Left ventricle myocardium inferior (tissue), 1 donor: ENCODE measurements at regions not wholly inside any gene's neighbourhood (a gene's known extent, or its start where the extent isn't known, plus 50 kb on each side); places are given as distances from the start of the nearest gene placed in this dataset.
A peak's percentile ranks its signal among the peaks of the same experiment; 100 is the strongest.

Experiments used
- DNase-seq: peaks from one replicate; pipeline ENCODE4 v3.0.0-alpha.2; 2020
- H3K27ac ChIP-seq: fragments of 200-600 bp; replicated peaks from 2 replicates; pipeline ENCODE4 v1.8.0; 2021
- H3K27me3 ChIP-seq: fragments of 200-600 bp; 2 replicates; pipeline ENCODE4 v1.8.0; 2021; ENCODE audit warnings: low read depth
- H3K36me3 ChIP-seq: fragments of 200-600 bp; 2 replicates; pipeline ENCODE4 v1.8.0; 2021
- H3K4me1 ChIP-seq: fragments of 200-600 bp; 2 replicates; pipeline ENCODE4 v1.8.0; 2021
- H3K4me3 ChIP-seq: fragments of 200-600 bp; 2 replicates; pipeline ENCODE4 v1.8.0; 2021; ENCODE audit warnings: mild to moderate bottlenecking, moderate library complexity
- H3K9me3 ChIP-seq: fragments of 200-600 bp; replicated peaks from 2 replicates; pipeline ENCODE4 v1.8.0; 2021
- intact Hi-C: fragments of 100-400 bp; cut with micrococcal nuclease; formaldehyde crosslinking; loops from one replicate; pipeline ENCODE4 v1.11.0; 2022
- TF ChIP-seq, protein P1 (sequence below): fragments of 200-600 bp; IDR thresholded peaks from 2 replicates; pipeline ENCODE4 v1.8.0; 2021; ENCODE audit warnings: antibody characterized with exemption, mild to moderate bottlenecking, borderline replicate concordance
- donor health status: DM: no; HTN: yes; CAD: no; lungs with severe emphysema.

GRCh38 chr4:13706120-13706519 lies 78.6 kb upstream of the BOD1L1 start:
- Histone ChIP-seq H3K36me3 (no peaks in the 10 kb centered on the region), H3K4me1 (peaks cover 28% of the 10 kb centered on the region), H3K27ac (peak overlapping the region; percentile 87), H3K4me3 (peak overlapping the region; percentile 40), H3K9me3 (no peaks in the 10 kb centered on the region), H3K27me3 (no peaks in the 10 kb centered on the region)
- TF ChIP-seq, protein P1, sequence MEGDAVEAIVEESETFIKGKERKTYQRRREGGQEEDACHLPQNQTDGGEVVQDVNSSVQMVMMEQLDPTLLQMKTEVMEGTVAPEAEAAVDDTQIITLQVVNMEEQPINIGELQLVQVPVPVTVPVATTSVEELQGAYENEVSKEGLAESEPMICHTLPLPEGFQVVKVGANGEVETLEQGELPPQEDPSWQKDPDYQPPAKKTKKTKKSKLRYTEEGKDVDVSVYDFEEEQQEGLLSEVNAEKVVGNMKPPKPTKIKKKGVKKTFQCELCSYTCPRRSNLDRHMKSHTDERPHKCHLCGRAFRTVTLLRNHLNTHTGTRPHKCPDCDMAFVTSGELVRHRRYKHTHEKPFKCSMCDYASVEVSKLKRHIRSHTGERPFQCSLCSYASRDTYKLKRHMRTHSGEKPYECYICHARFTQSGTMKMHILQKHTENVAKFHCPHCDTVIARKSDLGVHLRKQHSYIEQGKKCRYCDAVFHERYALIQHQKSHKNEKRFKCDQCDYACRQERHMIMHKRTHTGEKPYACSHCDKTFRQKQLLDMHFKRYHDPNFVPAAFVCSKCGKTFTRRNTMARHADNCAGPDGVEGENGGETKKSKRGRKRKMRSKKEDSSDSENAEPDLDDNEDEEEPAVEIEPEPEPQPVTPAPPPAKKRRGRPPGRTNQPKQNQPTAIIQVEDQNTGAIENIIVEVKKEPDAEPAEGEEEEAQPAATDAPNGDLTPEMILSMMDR, result no peak
- DNase-seq, result peak; percentile 16
- intact Hi-C loops, result no loop called here

GRCh38 chr4:13706716-13707115 lies 79.2 kb upstream of the BOD1L1 start:
- Histone ChIP-seq H3K27ac (peak overlapping the region; percentile 87), H3K4me1 (peaks cover 28% of the 10 kb centered on the region), H3K9me3 (no peaks in the 10 kb centered on the region), H3K36me3 (no peaks in the 10 kb centered on the region), H3K27me3 (no peaks in the 10 kb centered on the region), H3K4me3 (no peak overlapping the region)
- intact Hi-C loops, result no loop called here
- DNase-seq, result no peak
- TF ChIP-seq, protein P1, result no peak

DNA sequence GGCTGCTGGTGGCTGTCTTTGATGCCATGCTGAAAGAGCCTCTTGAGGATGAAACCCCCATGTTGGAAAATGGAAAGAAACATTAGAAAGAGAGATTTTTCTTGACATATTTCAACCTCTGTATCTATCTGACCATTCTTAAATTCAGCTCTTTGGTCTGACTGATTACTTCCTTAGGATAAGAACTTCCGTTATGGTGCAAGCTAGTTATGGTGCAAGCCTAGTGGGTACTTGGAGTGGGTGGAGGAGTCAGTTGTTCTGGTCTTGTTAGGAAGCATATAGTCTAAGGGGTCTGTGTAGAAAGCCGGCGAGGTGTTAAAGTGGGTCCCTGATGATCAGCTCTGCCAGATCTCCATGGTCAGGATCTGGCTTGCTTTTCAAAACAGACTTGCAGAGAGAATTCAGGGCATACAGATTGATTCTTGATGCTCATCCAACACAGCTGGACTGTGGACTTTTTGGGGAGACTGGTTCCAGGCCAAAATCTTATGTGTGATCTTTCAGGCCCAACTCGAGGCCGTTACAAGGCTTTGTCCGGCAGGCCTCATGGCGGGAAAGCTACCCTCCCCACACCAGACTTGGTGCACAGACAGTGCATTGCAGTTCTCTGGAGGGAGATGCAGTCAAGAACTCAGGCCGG lies 82.8 kb upstream of the BOD1L1 start:
- Histone ChIP-seq H3K27me3 (no peaks in the 10 kb centered on the region), H3K4me1 (peaks cover 7% of the 10 kb centered on the region), H3K36me3 (no peaks in the 10 kb centered on the region), H3K9me3 (no peaks in the 10 kb centered on the region), H3K27ac (no peak overlapping the region), H3K4me3 (no peak overlapping the region)
- TF ChIP-seq, protein P1, result no peak
- intact Hi-C loops, result no loop called here
- DNase-seq, result no peak

DNA sequence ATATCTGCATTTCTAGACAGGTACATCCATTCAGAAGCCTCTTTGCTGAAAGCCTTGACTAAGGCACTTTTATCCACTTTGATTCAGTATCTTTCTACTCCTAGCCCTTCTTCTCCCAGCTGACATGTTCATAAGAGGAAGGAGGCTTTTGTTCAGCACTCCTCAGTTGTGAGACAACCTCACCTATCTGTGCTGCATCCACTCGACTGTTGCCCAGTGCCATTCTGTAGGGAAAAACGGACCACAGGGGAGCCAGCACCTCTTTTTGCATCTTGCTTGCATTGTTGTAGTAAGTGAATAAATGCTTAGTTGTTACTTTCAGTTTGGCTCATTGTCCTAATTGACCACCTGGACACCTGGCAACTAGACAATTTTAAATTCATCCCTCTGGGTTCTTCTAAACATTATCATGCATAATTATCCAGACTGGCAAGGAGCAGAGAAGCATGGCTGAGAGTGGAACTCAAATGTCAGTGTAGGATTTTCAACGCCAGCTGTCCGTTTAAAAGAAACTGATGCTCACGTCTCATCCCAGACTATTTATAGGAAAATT lies 83.8 kb upstream of the BOD1L1 start:
- no peak overlapping the region for H3K4me3 ChIP-seq
- H3K27me3 ChIP-seq, result no peaks in the 10 kb centered on the region
- DNase-seq, result no peak
- H3K36me3 ChIP-seq, result no peaks in the 10 kb centered on the region
- no peak overlapping the region for H3K27ac ChIP-seq
- TF ChIP-seq, protein P1, result no peak
- no peaks in the 10 kb centered on the region for H3K9me3 ChIP-seq
- intact Hi-C loops, result no loop called here
- H3K4me1 ChIP-seq, result peaks cover 5% of the 10 kb centered on the region

GRCh38 chr4:13721894-13722293 lies 94.4 kb upstream of the BOD1L1 start:
- Histone ChIP-seq H3K4me1 (no peaks in the 10 kb centered on the region), H3K27me3 (no peaks in the 10 kb centered on the region), H3K36me3 (no peaks in the 10 kb centered on the region), H3K27ac (no peak overlapping the region), H3K4me3 (no peak overlapping the region), H3K9me3 (no peaks in the 10 kb centered on the region)
- TF ChIP-seq, protein P1, result no peak
- no peak for DNase-seq
- intact Hi-C loops, result no loop called here
